Colon (tissue), 2 donors: ENCODE measurements at regions not wholly inside any gene's neighbourhood (a gene's known extent, or its start where the extent isn't known, plus 50 kb on each side); places are given as distances from the start of the nearest gene placed in this dataset.
"Not testable (repeated sequence)": the region's sequence is repeated elsewhere in the genome, so short reads cannot be mapped to it uniquely, and the experiment has no call there.

ENCODE experiments used
- FAIRE-seq: peaks from 2 replicates; lab custom pipeline; 2012; peaks lifted over from hg19 to GRCh38; lab: Jason Lieb, UNC
- donor health status: control.
- donor health status: control.

DNA sequence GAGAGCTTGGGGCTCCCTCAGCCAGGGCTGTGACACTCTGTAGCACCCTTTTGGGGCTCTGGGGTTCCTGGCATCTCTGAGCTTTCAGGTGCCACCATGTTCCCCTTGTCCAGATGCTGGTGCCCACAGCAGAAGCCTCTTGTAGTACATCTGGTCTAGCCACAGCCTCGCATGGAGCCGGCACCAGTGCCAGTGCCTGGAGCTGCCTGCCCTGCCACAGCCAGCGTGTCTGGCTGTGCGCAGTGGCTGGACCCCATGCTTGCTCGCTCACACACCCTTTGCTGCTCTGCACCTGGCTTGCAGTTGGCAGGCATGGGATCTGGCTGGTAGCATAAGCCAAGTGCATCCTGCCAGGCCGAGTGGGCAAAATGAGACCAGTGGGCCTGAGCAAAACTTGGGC, 744.8 kb upstream of the GBE1 start:
- no peak for FAIRE-seq

- no peak for FAIRE-seq
Measured at GRCh38 chr3:82505079-82505756, 743.8 kb upstream of the GBE1 start.

DNA sequence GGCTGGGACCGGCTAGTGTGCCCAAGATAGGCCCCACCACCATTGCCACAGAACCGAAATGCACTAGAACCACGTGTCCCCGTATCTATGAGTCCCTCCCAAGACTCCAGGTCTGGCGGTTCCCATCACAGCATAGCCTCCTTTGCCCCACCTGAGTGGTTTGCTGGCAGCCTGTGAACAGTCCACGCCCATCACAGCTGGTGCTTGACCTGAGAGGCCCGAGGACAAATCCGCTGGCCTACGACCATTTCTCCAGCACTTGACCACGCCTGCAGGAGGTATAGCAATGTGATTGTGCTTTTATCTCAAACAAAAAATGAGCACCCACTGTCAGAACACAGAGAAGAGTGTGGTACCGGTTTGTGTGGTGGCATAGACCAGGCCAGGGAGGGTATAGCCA, 736.7 kb upstream of the GBE1 start:
- no peak for FAIRE-seq

GRCh38 chr3:82496890-82497560, 735.6 kb upstream of the GBE1 start:
- no peak for FAIRE-seq

DNA sequence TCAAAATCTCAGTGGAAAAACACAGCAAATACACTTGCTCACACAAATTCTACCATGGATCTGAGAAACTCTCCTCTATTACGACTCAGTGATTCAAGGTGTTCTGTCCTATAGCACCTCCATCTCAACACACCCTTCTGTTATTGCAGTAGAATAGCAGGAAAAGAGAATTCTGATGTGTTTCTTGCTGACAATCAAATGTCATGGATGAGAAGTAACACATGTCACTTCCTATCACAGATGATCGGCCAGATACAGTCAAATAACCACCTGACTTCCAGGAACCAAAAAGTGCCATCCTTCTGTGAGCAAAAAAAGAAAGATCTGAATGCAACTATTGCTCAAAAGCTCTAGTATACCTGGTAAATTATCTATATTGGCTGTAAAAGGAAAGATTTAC, 734.2 kb upstream of the GBE1 start:
- FAIRE-seq, result no peak

- FAIRE-seq, result no peak
Measured at GRCh38 chr3:82494977-82495489, 733.6 kb upstream of the GBE1 start.

- FAIRE-seq, result no peak
Measured at GRCh38 chr3:82493858-82494257, 732.4 kb upstream of the GBE1 start.

GRCh38 chr3:82475306-82475705, 713.9 kb upstream of the GBE1 start:
- FAIRE-seq, result no peak

DNA sequence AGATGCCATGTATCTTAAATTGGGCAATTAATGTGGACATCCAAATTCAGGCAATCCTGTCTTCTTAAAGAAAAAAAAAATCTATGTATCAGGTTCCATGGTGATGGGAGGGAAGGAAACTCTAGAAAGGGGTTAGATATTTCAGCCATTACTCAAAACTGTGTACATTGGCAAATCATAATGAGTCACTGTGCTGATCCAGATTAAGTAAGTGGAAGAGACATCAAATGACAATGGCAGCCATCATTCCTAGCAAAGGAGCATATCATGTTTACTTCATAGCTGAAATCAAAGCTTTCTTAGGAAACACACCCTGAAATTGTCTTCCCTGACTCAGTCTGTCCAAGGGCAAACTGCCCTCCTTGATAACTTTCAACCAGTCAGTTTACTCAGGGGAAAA, 713.3 kb upstream of the GBE1 start:
- FAIRE-seq, result no peak

- no peak for FAIRE-seq
Measured at GRCh38 chr3:82473864-82474541, 712.6 kb upstream of the GBE1 start.

DNA sequence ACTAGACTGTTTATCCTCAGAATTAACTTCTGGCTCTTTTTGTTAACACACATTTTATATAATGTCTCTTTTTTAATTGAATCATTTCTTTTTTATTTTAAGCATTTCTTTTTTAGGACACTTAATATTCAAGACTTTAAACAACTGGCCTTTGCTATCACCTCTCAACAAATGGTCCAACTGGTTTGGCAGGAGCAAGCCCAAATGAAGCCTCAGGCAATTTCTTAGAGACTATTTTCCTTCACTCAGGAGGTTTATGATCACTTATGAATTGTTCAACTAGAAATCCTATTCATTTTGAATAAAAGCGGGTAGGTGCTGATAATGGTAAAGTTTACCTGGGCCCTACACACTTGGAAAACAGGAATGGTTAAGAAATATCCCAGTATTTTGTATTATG, 705.6 kb upstream of the GBE1 start:
- no peak for FAIRE-seq

GRCh38 chr3:82462977-82463376, 701.5 kb upstream of the GBE1 start:
- no peak for FAIRE-seq

DNA sequence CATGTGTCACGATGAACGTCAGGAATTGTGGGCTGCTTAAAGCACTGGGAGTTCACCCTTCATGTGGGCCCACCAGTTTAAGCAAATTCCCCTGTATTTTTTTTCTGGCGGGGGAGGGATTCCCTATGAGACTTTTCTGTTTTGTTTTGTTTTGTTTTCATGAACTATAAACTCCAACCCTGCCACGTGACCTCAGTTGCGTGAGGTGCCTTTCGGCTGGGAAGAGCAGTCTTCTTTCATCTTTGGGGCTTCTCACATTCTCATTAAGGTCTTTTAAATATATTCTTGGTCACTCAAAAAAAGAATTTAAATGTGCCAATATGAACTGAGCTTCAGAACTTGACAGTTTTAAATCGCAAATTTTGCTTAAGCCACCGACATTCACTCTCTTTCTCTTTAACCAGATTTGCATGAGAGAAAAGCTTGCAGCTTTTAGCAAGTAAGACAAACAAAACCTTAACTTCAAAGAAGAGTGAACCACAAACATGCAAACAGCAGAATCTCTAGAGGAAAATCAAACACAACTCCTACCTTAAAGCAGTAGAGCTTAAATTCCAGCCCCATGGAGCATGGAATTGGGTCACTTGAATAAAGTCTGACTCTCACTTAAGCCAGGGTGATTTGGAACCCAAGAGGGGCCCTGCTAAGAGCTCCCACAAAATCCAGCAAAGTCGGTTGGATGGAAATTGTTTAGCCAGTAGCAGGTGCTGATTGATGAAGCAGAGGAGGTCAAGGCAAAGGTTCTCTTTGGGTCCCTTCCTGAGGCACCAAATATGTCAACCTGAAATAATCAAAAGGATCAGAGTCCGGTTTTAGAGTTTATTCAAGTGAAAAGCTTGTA, 699.8 kb upstream of the GBE1 start:
- no peak for FAIRE-seq

GRCh38 chr3:82448320-82448719, 686.9 kb upstream of the GBE1 start:
- no peak for FAIRE-seq

DNA sequence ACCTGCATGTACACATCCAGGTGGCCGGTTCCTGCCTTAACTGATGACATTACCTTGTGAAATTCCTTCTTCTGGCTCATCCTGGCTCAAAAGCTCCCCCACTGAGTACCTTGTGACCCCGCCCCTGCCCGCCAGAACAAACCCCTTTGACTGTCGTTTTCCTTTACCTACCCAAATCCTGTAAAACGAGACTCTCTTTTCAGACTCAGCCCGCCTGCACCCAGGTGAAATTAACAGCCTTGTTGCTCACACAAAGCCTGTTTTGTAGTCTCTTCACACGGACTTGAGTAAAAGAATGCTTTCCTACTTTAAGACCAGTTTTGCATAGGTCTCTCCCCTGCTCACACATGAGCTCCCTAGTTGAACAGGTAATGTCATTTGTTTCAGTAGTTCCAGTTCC, 667.4 kb upstream of the GBE1 start:
- FAIRE-seq, result not testable (repeated sequence)

- FAIRE-seq, result no peak
Measured at GRCh38 chr3:82424031-82424339, 662.5 kb upstream of the GBE1 start.

DNA sequence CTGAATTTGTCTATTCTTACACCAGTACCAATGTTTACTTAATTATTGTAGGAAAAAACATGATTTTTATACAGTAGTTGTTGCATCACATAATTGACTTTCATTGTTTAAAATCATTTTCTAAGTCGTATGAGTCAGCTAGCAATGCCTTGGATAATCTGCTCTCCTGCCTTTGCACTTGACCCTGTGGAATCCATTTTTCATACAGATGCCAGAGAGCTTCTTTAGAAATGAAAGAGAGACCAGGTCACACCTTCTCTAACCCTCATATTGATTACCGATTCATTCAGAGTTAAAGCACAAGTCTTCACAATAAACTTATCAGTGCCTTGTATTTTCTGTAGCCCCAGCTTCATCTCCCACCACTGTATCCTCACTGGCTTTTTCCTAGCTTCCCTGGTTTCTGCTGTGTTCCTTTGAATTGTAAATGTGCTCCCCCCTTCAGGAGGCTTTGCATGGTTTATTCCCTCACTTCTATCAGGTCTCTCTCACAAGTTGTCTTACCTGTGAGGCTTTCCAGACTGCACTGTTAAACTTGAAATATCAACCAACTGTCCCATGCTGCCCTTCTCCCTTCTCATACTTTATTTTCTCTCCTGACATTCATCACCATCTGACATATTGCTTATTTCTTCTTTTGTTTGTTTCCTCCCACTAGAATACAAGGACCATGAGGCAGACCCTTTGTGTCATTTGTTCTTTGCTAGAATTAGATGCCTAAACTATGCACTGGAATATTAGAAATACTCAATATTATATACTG, 662.0 kb upstream of the GBE1 start:
- no peak for FAIRE-seq

DNA sequence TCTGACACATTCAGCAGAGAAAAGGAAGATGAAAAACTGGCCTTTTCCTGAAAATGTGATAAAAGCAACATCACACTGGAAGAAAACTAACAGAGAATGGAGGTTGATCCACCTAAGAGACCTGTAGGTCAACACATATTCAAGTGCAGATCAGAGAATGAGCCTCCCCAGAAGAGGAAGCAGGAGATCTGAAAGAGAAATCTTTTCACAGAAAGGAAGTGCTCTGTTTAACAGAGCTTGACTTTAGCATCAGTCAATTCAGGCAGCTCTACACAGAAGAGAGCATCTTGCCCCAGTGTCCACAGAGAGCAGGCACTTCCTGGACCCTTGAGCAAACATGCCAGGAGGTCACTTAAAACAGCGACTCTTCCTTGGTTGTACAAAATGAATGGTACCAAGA, 655.4 kb upstream of the GBE1 start:
- no peak for FAIRE-seq

DNA sequence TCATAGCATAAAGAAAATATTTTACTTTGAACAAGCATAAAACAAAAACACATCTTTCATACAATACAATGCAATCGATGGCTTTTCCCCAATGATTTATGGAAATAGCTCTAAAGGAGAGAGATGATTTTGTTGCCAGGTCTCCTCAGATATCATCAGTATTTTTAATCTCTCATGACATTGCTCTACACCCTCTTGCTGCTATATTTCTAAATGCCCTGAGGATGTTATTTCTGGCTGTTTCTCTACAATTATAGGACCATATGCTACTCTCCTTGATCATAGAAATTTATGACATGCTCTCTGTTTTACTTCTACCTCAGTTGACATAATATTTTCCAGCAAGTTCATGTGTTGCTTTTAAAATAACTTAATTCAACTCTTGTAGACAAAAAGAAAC, 654.9 kb upstream of the GBE1 start:
- no peak for FAIRE-seq

- no peak for FAIRE-seq
Measured at GRCh38 chr3:82413171-82413570, 651.7 kb upstream of the GBE1 start.

DNA sequence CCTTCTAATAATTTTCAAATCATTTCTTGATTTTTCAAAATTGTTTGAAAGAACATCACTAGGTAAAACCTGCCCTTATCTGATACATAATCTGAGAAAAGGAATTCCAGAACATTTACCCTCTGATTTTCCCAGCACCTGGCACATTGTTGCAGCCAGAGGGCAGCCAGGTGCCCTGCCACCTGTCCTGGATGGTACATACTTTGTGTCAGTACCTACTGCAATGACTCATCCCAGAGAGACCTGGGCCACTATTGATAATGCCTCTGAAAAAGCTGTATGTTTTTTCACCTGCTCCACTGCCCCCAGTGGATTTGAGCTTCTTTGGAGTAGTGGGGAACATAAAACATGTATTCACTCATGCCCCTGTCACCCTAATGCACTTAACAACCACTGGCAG, 648.9 kb upstream of the GBE1 start:
- FAIRE-seq, result no peak

DNA sequence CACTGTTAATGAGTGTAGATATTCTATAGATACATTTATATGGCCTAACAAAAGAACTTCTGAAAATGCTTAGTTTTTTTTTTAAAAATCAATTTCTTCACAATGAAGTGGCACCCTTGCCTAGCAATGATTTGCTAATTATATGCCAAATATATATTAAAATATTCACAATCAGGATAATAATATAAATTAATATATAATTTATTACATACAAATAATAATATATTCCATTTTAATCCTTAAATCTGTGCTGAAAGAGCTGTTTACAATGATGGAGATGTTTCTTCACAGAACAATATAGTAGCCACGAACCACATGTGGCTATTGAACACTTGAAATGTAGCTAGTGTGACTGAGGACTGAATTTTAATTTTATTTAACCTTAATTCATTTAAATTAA, 648.4 kb upstream of the GBE1 start:
- no peak for FAIRE-seq
